ENCODE measurements at regions not wholly inside any gene's neighbourhood (a gene's known extent, or its start where the extent isn't known, plus 50 kb on each side); places are given as distances from the start of the nearest gene placed in this dataset.

- TF ChIP-seq SUZ12 (IDR thresholded peaks at IDR 0.05) (no peak), FOXA1 (IDR thresholded peaks at IDR 0.05) (no peak), HDGF (IDR thresholded peaks at IDR 0.05; ENCODE audit: borderline replicate concordance) (no peak), SP1 (IDR thresholded peaks at IDR 0.05) (no peak), ELF4 (IDR thresholded peaks at IDR 0.05) (no peak), LEF1 (IDR thresholded peaks at IDR 0.05; ENCODE audit: borderline replicate concordance) (no peak), FOXK2 (IDR thresholded peaks at IDR 0.05) (no peak), FOXM1 (IDR thresholded peaks at IDR 0.05; ENCODE audit: borderline replicate concordance) (no peak), ARNT (IDR thresholded peaks at IDR 0.05) (no peak), BHLHE40 (IDR thresholded peaks at IDR 0.05; ENCODE audit: borderline replicate concordance) (no peak), TARDBP (IDR thresholded peaks at IDR 0.05) (no peak)
These were observed 166.1 kb upstream of the NDST3 start for GRCh38 chr4:117868201-117868600.

All from HEK293T (cell line).